HG03457 (cell line): ENCODE measurements at regions not wholly inside any gene's neighbourhood (a gene's known extent, or its start where the extent isn't known, plus 50 kb on each side); places are given as distances from the start of the nearest gene placed in this dataset.
A peak's percentile ranks its signal among the peaks of the same experiment; 100 is the strongest.
"Not testable (repeated sequence)": the region's sequence is repeated elsewhere in the genome, so short reads cannot be mapped to it uniquely, and the experiment has no call there.

Experiments
- ATAC-seq: cut with Tn5 transposase; IDR thresholded peaks from one replicate; pipeline ENCODE4 v1.9.1; 2021; ENCODE audit warnings: moderate number of reproducible peaks; ENCODE audit not compliant: unreplicated experiment

GRCh38 chr2:156006721-156007618 lies 325.6 kb downstream of the NR4A2 start:
- ATAC-seq, result no peak

GRCh38 chr2:156005999-156006712 lies 326.4 kb downstream of the NR4A2 start:
- no peak for ATAC-seq

- no peak for ATAC-seq
Observed at GRCh38 chr2:156005531-156005930, 327.0 kb downstream of the NR4A2 start.

- no peak for ATAC-seq
Observed at GRCh38 chr2:156004459-156004858, 328.1 kb downstream of the NR4A2 start.

GRCh38 chr2:156003780-156004179 lies 328.7 kb downstream of the NR4A2 start:
- no peak for ATAC-seq

GRCh38 chr2:156001851-156002250 lies 330.7 kb downstream of the NR4A2 start:
- ATAC-seq, result no peak

- no peak for ATAC-seq
Observed at GRCh38 chr2:155997538-155997937, 335.0 kb downstream of the NR4A2 start.

GRCh38 chr2:155994315-155994714 lies 338.2 kb downstream of the NR4A2 start:
- ATAC-seq, result no peak

GRCh38 chr2:155983845-155984244 lies 348.7 kb downstream of the NR4A2 start:
- ATAC-seq, result no peak

DNA sequence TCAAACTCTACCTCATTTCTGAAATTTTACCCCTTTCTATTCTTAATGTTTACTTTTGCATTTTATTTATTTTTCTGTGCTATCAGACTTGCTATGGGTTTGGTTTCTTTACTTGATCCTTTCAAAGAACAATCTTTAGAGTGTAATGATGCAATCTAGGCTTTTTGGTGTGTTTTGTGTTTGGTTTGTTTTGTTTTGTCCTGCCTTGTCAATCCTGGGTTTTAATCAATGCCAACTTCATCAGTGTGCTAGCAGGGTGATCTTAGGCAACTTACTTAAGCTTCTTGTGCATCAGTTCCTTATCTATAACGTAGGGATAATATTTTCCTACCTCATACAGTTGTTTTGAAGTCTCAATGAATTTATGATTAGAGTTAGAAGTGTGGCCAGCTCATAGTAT lies 350.4 kb downstream of the NR4A2 start:
- ATAC-seq, result no peak

GRCh38 chr2:155980941-155981560 lies 351.5 kb downstream of the NR4A2 start:
- peak; percentile 64 for ATAC-seq

- ATAC-seq, result no peak
Observed at GRCh38 chr2:155975734-155976133, 356.8 kb downstream of the NR4A2 start.

GRCh38 chr2:155972916-155973315 lies 359.6 kb downstream of the NR4A2 start:
- ATAC-seq, result no peak

DNA sequence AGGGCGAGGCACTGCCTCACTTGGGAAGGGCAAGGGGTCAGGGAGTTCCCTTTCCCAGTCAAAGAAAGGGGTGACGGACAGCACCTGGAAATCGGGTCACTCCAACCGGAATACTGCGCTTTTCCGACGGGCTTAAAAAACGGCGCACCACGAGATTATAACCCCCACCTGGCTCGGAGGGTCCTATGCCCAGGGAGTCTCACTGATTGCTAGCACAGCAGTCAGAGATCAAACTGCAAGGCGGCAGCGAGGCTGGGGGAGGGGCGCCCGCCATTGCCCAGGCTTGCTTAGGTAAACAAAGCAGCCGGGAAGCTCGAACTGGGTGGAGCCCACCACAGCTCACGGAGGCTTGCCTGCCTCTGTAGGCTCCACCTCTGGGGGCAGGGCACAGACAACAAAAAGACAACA lies 366.5 kb downstream of the NR4A2 start:
- ATAC-seq, result not testable (repeated sequence)

- no peak for ATAC-seq
Observed at GRCh38 chr2:155965415-155966063, 367.0 kb downstream of the NR4A2 start.

DNA sequence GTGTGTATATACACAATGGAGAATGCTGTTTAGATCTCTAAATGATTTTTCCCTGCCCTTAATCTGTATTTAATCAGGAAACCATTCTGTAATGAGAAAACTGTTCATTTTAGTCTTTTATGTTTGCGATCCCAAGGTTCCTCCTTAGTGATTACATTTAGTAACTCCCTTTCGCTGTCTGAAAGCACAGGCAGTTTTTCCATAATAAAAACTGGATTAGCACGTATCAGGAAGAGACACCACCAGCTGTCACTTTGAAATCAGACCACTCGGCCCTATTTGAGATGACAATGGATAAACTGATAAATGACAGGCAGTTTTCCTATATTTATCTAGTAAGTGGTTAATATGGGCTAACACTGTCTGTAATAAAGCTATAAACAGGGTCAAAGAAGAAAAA lies 370.9 kb downstream of the NR4A2 start:
- no peak for ATAC-seq

DNA sequence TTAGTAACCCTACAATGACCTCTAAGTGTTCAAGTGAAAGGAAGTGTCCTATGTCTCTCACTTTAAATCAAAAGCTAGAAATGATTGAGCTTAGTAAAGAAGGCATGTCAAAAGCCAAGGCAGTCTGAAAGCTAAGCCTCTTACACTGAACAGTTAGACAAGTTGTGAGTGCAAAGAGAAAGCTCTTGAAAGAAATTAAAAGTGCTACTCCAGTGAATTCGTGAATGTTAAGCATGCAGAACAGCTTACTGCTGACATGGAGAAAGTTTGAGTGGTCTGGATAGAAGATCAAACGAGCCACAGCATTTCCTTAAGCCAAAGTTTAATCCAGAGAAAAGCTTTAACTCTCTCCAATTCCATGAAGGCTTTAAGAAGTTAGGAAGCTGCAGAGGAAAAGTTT lies 373.7 kb downstream of the NR4A2 start:
- ATAC-seq, result no peak

DNA sequence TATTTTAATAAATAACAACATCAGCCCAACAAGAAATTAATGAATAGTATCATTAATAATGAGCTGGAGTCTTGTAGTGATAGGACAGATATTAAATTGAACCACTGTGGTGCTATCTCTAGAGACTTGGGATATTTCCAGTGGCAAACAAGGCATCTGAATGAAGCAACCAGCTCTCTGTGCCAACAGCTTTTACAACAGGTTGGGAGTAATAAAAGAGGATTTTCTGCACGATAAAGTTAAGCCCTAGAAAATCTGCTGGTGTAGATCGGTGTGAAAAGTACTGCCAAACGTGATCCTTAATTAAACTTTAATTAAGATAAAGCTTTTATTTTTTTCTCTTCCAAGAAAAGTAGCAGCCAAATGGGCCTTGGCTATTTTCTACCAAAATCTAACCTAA lies 385.5 kb downstream of the NR4A2 start:
- no peak for ATAC-seq

GRCh38 chr2:155944218-155944617 lies 388.3 kb downstream of the NR4A2 start:
- no peak for ATAC-seq

GRCh38 chr2:155930312-155930711 lies 402.2 kb downstream of the NR4A2 start:
- no peak for ATAC-seq

DNA sequence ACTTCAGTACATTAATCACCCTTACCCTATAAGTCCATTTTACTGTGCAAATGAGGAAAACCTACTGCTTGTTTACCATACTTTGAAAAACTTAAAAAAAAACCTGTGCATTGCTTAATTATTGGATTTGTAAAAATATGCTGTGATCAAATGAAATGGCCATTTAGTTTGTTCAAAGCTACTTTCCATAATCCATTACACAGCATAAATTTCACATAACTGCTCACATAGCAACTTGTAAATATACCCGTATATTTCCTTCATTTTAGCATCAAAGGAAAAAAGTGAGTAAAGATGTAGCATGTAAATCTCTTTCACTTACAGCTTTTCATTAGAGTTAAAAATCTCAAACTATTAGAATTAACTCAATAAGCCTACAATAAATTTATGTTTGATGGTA lies 415.1 kb downstream of the NR4A2 start:
- no peak for ATAC-seq
